Lung (tissue), 11 donors: ENCODE measurements at regions not wholly inside any gene's neighbourhood (a gene's known extent, or its start where the extent isn't known, plus 50 kb on each side); places are given as distances from the start of the nearest gene placed in this dataset.

Source experiments
- ATAC-seq: fragments of 200-7000 bp; cut with Tn5 transposase; one replicate; pipeline ENCODE4 v1.9.1; 2020; ENCODE audit warnings: moderate number of reproducible peaks; ENCODE audit not compliant: insufficient read depth, low FRiP score
- DNase-seq, 3 donors: peaks; one replicate each; pipeline ENCODE4 v3.0.0-alpha.2; 2013 to 2017
- H3K27ac ChIP-seq, 2 donors: one replicate each; pipeline ENCODE4 v1.5.1; 2013; ENCODE audit warnings: mild to moderate bottlenecking in 2 of 2, moderate library complexity in 2 of 2, control low read depth in 1 of 2, inconsistent platforms in 1 of 2, low read depth in 1 of 2, low read length in 1 of 2
- H3K27me3 ChIP-seq, 3 donors: one replicate each; pipeline ENCODE4 v1.5.1; 2013; ENCODE audit warnings: low read length in 2 of 3; ENCODE audit not compliant: control insufficient read depth in 3 of 3, insufficient read depth in 3 of 3
- H3K36me3 ChIP-seq, 4 donors: one replicate each; pipeline ENCODE4 v1.5.1; 2013; ENCODE audit warnings: low read length in 4 of 4, mild to moderate bottlenecking in 1 of 4, moderate library complexity in 1 of 4; ENCODE audit not compliant: control insufficient read depth in 4 of 4, insufficient read depth in 4 of 4
- H3K4me1 ChIP-seq, 5 donors: one replicate each; pipeline ENCODE4 v1.5.1; 2013; ENCODE audit warnings: low read length in 5 of 5, mild to moderate bottlenecking in 2 of 5, moderate library complexity in 1 of 5; ENCODE audit not compliant: control insufficient read depth in 5 of 5, insufficient read depth in 5 of 5
- H3K4me3 ChIP-seq: one replicate; pipeline ENCODE4 v1.5.1; 2013; ENCODE audit warnings: mild to moderate bottlenecking, control low read depth, moderate library complexity
- H3K9ac ChIP-seq, 2 donors: one replicate each; pipeline ENCODE4 v1.5.1; 2013; ENCODE audit warnings: low read length in 2 of 2, control low read depth in 1 of 2; ENCODE audit not compliant: insufficient read depth in 1 of 2
- H3K9me3 ChIP-seq, 4 donors: one replicate each; pipeline ENCODE4 v1.5.1; 2013; ENCODE audit warnings: low read length in 3 of 4, mild to moderate bottlenecking in 1 of 4, moderate library complexity in 1 of 4; ENCODE audit not compliant: control insufficient read depth in 4 of 4, insufficient read depth in 3 of 4
- WGBS, 2 donors: extraction: QIAGEN DNeasy Blood & Tissue Kit; methylation state at CpG; one replicate each; pipeline ENCODE4 v1.1.7; 2013; 5-methylcytosine and 5-hydroxymethylcytosine counted together
- TF ChIP-seq, protein P1 (sequence below): IDR thresholded peaks from 2 replicates; pipeline ENCODE4 v1.5.1; 2012; ENCODE audit warnings: mild to moderate bottlenecking; ENCODE audit errors: control extremely low read depth, extremely low read depth
- donor health status: control.
- donor health status: control.
- donor health status: Bipolar disorder and iron deficiency.
- donor health status: healthy.
- donor health status: DM: yes; HTN: yes; CAD: no.

DNA sequence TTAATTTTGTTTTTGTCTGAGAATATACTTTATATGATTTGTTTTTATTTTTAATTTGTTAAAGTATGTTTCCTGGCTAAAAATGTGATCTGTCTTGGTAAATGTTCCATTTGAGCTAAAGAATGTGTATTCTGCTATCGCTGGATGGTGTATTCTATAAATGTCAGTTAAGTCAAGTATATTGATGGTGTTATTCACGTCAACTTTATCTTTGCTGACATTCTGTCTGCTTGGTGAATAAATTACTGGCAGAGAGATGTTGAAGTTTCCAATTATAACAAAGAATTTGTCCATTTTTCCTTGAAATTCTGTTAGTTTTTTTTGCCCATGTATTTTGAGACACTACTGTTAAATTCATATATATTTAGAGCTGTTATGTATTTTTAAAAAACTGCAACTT, 1131.8 kb upstream of the GJE1 start:
- Histone ChIP-seq H3K36me3 (no peaks in the 10 kb centered on the region), H3K27ac (no peak overlapping the region), H3K9me3 (no peaks in the 10 kb centered on the region), H3K27me3 (no peaks in the 10 kb centered on the region), H3K4me3 (no peak overlapping the region), H3K9ac (no peak overlapping the region), H3K4me1 (no peaks in the 10 kb centered on the region)
- DNase-seq (no peak), ATAC-seq (no peak)
- WGBS, 2 donors = 86 to 91% methylated on average over 2 of the region's 2 CpGs
- TF ChIP-seq, protein P1, sequence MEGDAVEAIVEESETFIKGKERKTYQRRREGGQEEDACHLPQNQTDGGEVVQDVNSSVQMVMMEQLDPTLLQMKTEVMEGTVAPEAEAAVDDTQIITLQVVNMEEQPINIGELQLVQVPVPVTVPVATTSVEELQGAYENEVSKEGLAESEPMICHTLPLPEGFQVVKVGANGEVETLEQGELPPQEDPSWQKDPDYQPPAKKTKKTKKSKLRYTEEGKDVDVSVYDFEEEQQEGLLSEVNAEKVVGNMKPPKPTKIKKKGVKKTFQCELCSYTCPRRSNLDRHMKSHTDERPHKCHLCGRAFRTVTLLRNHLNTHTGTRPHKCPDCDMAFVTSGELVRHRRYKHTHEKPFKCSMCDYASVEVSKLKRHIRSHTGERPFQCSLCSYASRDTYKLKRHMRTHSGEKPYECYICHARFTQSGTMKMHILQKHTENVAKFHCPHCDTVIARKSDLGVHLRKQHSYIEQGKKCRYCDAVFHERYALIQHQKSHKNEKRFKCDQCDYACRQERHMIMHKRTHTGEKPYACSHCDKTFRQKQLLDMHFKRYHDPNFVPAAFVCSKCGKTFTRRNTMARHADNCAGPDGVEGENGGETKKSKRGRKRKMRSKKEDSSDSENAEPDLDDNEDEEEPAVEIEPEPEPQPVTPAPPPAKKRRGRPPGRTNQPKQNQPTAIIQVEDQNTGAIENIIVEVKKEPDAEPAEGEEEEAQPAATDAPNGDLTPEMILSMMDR = no peak

- WGBS, 2 donors = 94 to 99% methylated on average over 1 of the region's 1 CpG
Measured at GRCh38 chr6:140993515-140993914, 1139.2 kb upstream of the GJE1 start.

GRCh38 chr6:140992678-140993077, 1140.0 kb upstream of the GJE1 start:
- Histone ChIP-seq H3K9ac (no peak overlapping the region), H3K4me1 (peaks cover 0 to 13% (median 0%) of the 10 kb centered on the region in 5 donors)
- ATAC-seq = no peak

More at GRCh38 chr6:140993515-140993914, 1139.2 kb upstream of the GJE1 start:
- Histone ChIP-seq H3K9ac (no peak overlapping the region), H3K9me3 (no peaks in the 10 kb centered on the region), H3K36me3 (no peaks in the 10 kb centered on the region), H3K27ac (no peak overlapping the region), H3K4me3 (no peak overlapping the region), H3K27me3 (no peaks in the 10 kb centered on the region), H3K4me1 (peaks cover 0 to 6% (median 0%) of the 10 kb centered on the region in 5 donors)
- DNase-seq (no peak), ATAC-seq (no peak)
- TF ChIP-seq, protein P1 = no peak

More at GRCh38 chr6:140992678-140993077, 1140.0 kb upstream of the GJE1 start:
- no peaks in the 10 kb centered on the region for H3K36me3 ChIP-seq
- no peaks in the 10 kb centered on the region for H3K27me3 ChIP-seq
- no peaks in the 10 kb centered on the region for H3K9me3 ChIP-seq
- TF ChIP-seq, protein P1 = no peak
- DNase-seq = no peak
- 86 to 88% methylated on average over 1 of the region's 1 CpG for WGBS, 2 donors
- H3K27ac ChIP-seq = no peak overlapping the region
- no peak overlapping the region for H3K4me3 ChIP-seq
